IMR-90 (cell line): ENCODE measurements at regions not wholly inside any gene's neighbourhood (a gene's known extent, or its start where the extent isn't known, plus 50 kb on each side); places are given as distances from the start of the nearest gene placed in this dataset.

Experiments used
- ATAC-seq: fragments of 200-7000 bp; cut with Tn5 transposase; 2 replicates; pipeline ENCODE4 v1.9.1; 2020; ENCODE audit warnings: low read depth, mild to moderate bottlenecking, moderate library complexity
- BruUV-seq: library from RNA; stranded (reverse); fragments of 400-500 nt; replicated peaks from 2 replicates; lab custom pipeline; 2021; lab: Mats Ljungman, UMichigan
- CTCF ChIA-PET: fragments of 300-600 bp; formaldehyde crosslinking; extraction: SDS; loops from one replicate; lab custom pipeline; 2021; ENCODE audit warnings: antibody characterized with exemption; lab: Yijun Ruan, JAX
- POLR2A ChIA-PET: fragments of 300-600 bp; sonication (Branson Sonifier 250); formaldehyde crosslinking; loops from one replicate; lab custom pipeline; 2022; ENCODE audit warnings: antibody characterized with exemption; ENCODE audit not compliant: unreplicated experiment; lab: Charles Lee
- DNase-seq: peaks from one replicate; pipeline ENCODE4 v3.0.0; 2013
- H2AFZ ChIP-seq: replicated peaks from 2 replicates; pipeline ENCODE3; 2013; ENCODE audit warnings: low read length, mild to moderate bottlenecking; ENCODE audit not compliant: poor library complexity
- H2AK5ac ChIP-seq: 2 replicates; pipeline ENCODE4 v1.6.1; 2013; ENCODE audit warnings: low read depth, low read length, inconsistent platforms
- H2AK9ac ChIP-seq: replicated peaks from 2 replicates; pipeline ENCODE3; 2013; ENCODE audit warnings: mild to moderate bottlenecking, low read depth, low read length, moderate library complexity; ENCODE audit not compliant: poor library complexity
- H2BK120ac ChIP-seq: 2 replicates; pipeline ENCODE4 v1.6.1; 2013; ENCODE audit warnings: low read depth, low read length, inconsistent platforms
- H2BK15ac ChIP-seq: 3 replicates; pipeline ENCODE4 v1.6.1; 2013; ENCODE audit warnings: low read depth, low read length, inconsistent platforms
- H2BK20ac ChIP-seq: 2 replicates; pipeline ENCODE4 v1.6.1; 2013; ENCODE audit warnings: low read depth, mild to moderate bottlenecking, inconsistent platforms, low read length, moderate library complexity
- H2BK5ac ChIP-seq: 2 replicates; pipeline ENCODE4 v1.6.1; 2013; ENCODE audit warnings: mild to moderate bottlenecking, low read depth, low read length, inconsistent platforms; ENCODE audit not compliant: poor library complexity, severe bottlenecking
- H3K14ac ChIP-seq: replicated peaks from 2 replicates; pipeline ENCODE4 v1.6.1; 2013; ENCODE audit warnings: low read depth, low read length, inconsistent platforms
- H3K18ac ChIP-seq: 2 replicates; pipeline ENCODE4 v1.6.1; 2013; ENCODE audit warnings: low read depth, low read length, control low read depth
- H3K23ac ChIP-seq: 2 replicates; pipeline ENCODE4 v1.6.1; 2013; ENCODE audit warnings: low read depth, low read length, inconsistent platforms
- H3K27ac ChIP-seq: 2 replicates; pipeline ENCODE4 v1.5.1; 2013; ENCODE audit warnings: mild to moderate bottlenecking, control low read depth, low read length; ENCODE audit not compliant: insufficient read depth
- H3K27me3 ChIP-seq: 2 replicates; pipeline ENCODE4 v1.6.1; 2013; ENCODE audit warnings: low read length; ENCODE audit not compliant: control insufficient read depth, insufficient read depth
- H3K36me3 ChIP-seq: 2 replicates; pipeline ENCODE4 v1.6.1; 2013; ENCODE audit warnings: low read length, mixed read lengths; ENCODE audit not compliant: control insufficient read depth, insufficient read depth
- H3K4ac ChIP-seq: 2 replicates; pipeline ENCODE4 v1.6.1; 2013; ENCODE audit warnings: low read depth, low read length, inconsistent platforms
- H3K4me1 ChIP-seq: 2 replicates; pipeline ENCODE4 v1.6.1; 2013; ENCODE audit warnings: low read length, mixed read lengths; ENCODE audit not compliant: control insufficient read depth, insufficient read depth
- H3K4me2 ChIP-seq: 2 replicates; pipeline ENCODE4 v1.6.1; 2013; ENCODE audit warnings: low read depth, mild to moderate bottlenecking, control low read depth, low read length, moderate library complexity
- H3K4me3 ChIP-seq: 2 replicates; pipeline ENCODE4 v1.5.1; 2013; ENCODE audit warnings: low read depth, mild to moderate bottlenecking, control low read depth, low read length, moderate library complexity; ENCODE audit not compliant: insufficient read depth
- H3K56ac ChIP-seq: 2 replicates; pipeline ENCODE4 v1.6.1; 2013; ENCODE audit warnings: low read length, inconsistent platforms; ENCODE audit not compliant: insufficient read depth; ENCODE audit errors: extremely low read depth
- H3K79me1 ChIP-seq, 2 experiments: 2 replicates each; pipeline ENCODE4 v1.6.1; 2013; ENCODE audit warnings: low read length in 2 of 2, inconsistent platforms in 1 of 2, low read depth in 1 of 2
- H3K9ac ChIP-seq: 2 replicates; pipeline ENCODE4 v1.6.1; 2013; ENCODE audit warnings: low read depth, low read length, control low read depth
- H3K9me1 ChIP-seq: 2 replicates; pipeline ENCODE4 v1.6.1; 2013; ENCODE audit warnings: low read length, inconsistent platforms; ENCODE audit not compliant: insufficient read depth
- H3K9me3 ChIP-seq: 2 replicates; pipeline ENCODE4 v1.6.1; 2013; ENCODE audit warnings: low read length; ENCODE audit not compliant: control insufficient read depth, insufficient read depth
- H4K20me1 ChIP-seq: 2 replicates; pipeline ENCODE4 v1.6.1; 2013; ENCODE audit warnings: low read length, inconsistent platforms; ENCODE audit not compliant: insufficient read depth
- H4K5ac ChIP-seq: 2 replicates; pipeline ENCODE4 v1.6.1; 2013; ENCODE audit warnings: mild to moderate bottlenecking, low read depth, low read length, control low read depth
- H4K8ac ChIP-seq, 2 experiments: 2 replicates each; pipeline ENCODE4 v1.6.1; 2013; ENCODE audit warnings: low read depth in 2 of 2, low read length in 2 of 2, control low read depth in 1 of 2, inconsistent platforms in 1 of 2
- H4K91ac ChIP-seq: 2 replicates; pipeline ENCODE4 v1.6.1; 2013; ENCODE audit warnings: low read depth, low read length, inconsistent platforms; ENCODE audit not compliant: insufficient read depth
- BHLHE40 ChIP-seq: fragments of 150-350 bp; IDR thresholded peaks from 2 replicates; pipeline ENCODE4 v1.6.1; 2016; ENCODE audit warnings: mild to moderate bottlenecking, low read depth, low read length
- CEBPB ChIP-seq: IDR thresholded peaks from 2 replicates; pipeline ENCODE4 v1.6.1; 2012; ENCODE audit warnings: low read depth, low read length, improper control_type of control experiment
- CHD1 ChIP-seq: IDR thresholded peaks from 2 replicates; pipeline ENCODE4 v1.6.1; 2012; ENCODE audit warnings: low read depth, low read length, improper control_type of control experiment
- CTCF ChIP-seq: conservative IDR thresholded peaks from 2 replicates; pipeline ENCODE4 v1.5.1; 2012; ENCODE audit warnings: mild to moderate bottlenecking, low read depth, low read length, improper control_type of control experiment
- ELK1 ChIP-seq: fragments of 150-350 bp; IDR thresholded peaks from 2 replicates; pipeline ENCODE4 v1.6.1; 2016; ENCODE audit warnings: low read depth, mild to moderate bottlenecking, low read length, moderate library complexity, borderline replicate concordance
- FOS ChIP-seq: fragments of 150-350 bp; IDR thresholded peaks from 2 replicates; pipeline ENCODE4 v1.6.1; 2016; ENCODE audit warnings: low read depth, low read length
- MAFK ChIP-seq: IDR thresholded peaks from 2 replicates; pipeline ENCODE4 v1.6.1; 2012; ENCODE audit warnings: low read depth, low read length, improper control_type of control experiment
- MAZ ChIP-seq: IDR thresholded peaks from 2 replicates; pipeline ENCODE4 v1.6.1; 2012; ENCODE audit warnings: low read depth, mild to moderate bottlenecking, low read length, improper control_type of control experiment, moderate library complexity, borderline replicate concordance
- RAD21 ChIP-seq: IDR thresholded peaks from 2 replicates; pipeline ENCODE4 v1.6.1; 2012; ENCODE audit warnings: low read length, improper control_type of control experiment
- RCOR1 ChIP-seq: IDR thresholded peaks from 2 replicates; pipeline ENCODE4 v1.6.1; 2012; ENCODE audit warnings: mild to moderate bottlenecking, low read length, improper control_type of control experiment; ENCODE audit not compliant: insufficient replicate concordance
- RFX5 ChIP-seq: IDR thresholded peaks from 2 replicates; pipeline ENCODE4 v1.8.0; 2012; ENCODE audit warnings: low read depth, mild to moderate bottlenecking, low read length, moderate library complexity
- SMC3 ChIP-seq: fragments of 150-350 bp; IDR thresholded peaks from 2 replicates; pipeline ENCODE4 v1.6.1; 2016; ENCODE audit warnings: low read depth, mild to moderate bottlenecking, antibody characterized with exemption, low read length, moderate library complexity
- USF2 ChIP-seq: fragments of 150-350 bp; IDR thresholded peaks from 2 replicates; pipeline ENCODE4 v1.6.1; 2017; ENCODE audit warnings: mild to moderate bottlenecking, antibody characterized with exemption, low read length, low read depth
- WGBS, 2 experiments: methylation state at CpG; one replicate each; pipeline versions ENCODE4 v1.1.5 to v1.1.7; 2013; ENCODE audit warnings: missing lambda C conversion rate in 2 of 2; ENCODE audit not compliant: insufficient read length in 1 of 2; ENCODE audit errors: extremely low coverage in 2 of 2; 5-methylcytosine and 5-hydroxymethylcytosine counted together
- dilution Hi-C: fragments of 300-500 bp; cut with HindIII; formaldehyde crosslinking; loops from one replicate; pipeline ENCODE4 v1.14.3; 2018; ENCODE audit warnings: low sequenced_read_pairs; ENCODE audit not compliant: unreplicated experiment
- in situ Hi-C: fragments of 300-500 bp; cut with MboI; formaldehyde crosslinking; loops from 3 replicates; pipeline ENCODE4 v1.14.3; 2019; ENCODE audit warnings: low sequenced_read_pairs, inconsistent platforms, mixed read lengths
- intact Hi-C: fragments of 100-400 bp; cut with micrococcal nuclease; formaldehyde crosslinking; loops from 2 replicates; pipeline ENCODE4 v1.10.0; 2022

- Histone ChIP-seq H3K27ac (no peak overlapping the region), H3K4me1 (peaks cover 13% of the 10 kb centered on the region), H3K9me1 (no peaks in the 10 kb centered on the region; the same call in 1 of the 2 replicates), H2AFZ (no peak overlapping the region), H3K4me3 (no peak overlapping the region), H3K18ac (no peak overlapping the region), H2BK120ac (no peak overlapping the region), H3K14ac (no peak overlapping the region), H3K9ac (no peak overlapping the region), H2BK15ac (no peak overlapping the region), H4K20me1 (no peaks in the 10 kb centered on the region), H4K8ac (no peak overlapping the region), H2AK5ac (no peak overlapping the region), H3K23ac (no peak overlapping the region), H2BK20ac (no peak overlapping the region), H3K9me3 (peaks cover 4% of the 10 kb centered on the region), H3K4ac (no peak overlapping the region), H4K5ac (no peak overlapping the region), H2BK5ac (no peak overlapping the region), H2AK9ac (no peak overlapping the region), H3K27me3 (peaks cover 20% of the 10 kb centered on the region), H4K91ac (no peak overlapping the region), H3K56ac (no peak overlapping the region), H3K79me1 (no peaks in the 10 kb centered on the region), H3K36me3 (no peaks in the 10 kb centered on the region), H3K4me2 (no peak overlapping the region)
- BruUV-seq, result no TSS peak
- in situ Hi-C loops (no loop called here), intact Hi-C loops (no loop called here), dilution Hi-C loops (no loop called here)
- WGBS, 2 experiments, result 67% methylated on average over 1 of the region's 4 CpGs; no CpG with 5 or more reads in 1 of the 2 experiments
- no peak for TF ChIP-seq RCOR1
- TF ChIP-seq USF2, result no peak
- TF ChIP-seq CHD1, result no peak
- no peak for TF ChIP-seq CTCF
- no peak for TF ChIP-seq MAZ
- TF ChIP-seq SMC3, result no peak
- TF ChIP-seq ELK1, result no peak
- TF ChIP-seq FOS, result no peak
- TF ChIP-seq CEBPB, result no peak
- no peak for TF ChIP-seq RFX5
- TF ChIP-seq RAD21, result no peak
- no peak for TF ChIP-seq MAFK
- TF ChIP-seq BHLHE40, result no peak
- ATAC-seq (no peak), DNase-seq (no peak)
- CTCF ChIA-PET, result interaction anchor here (0.6 kb wide), 1 partner anchor 26 kb away, joined by 10 read pairs; no protein-coding TSS in a partner anchor
- POLR2A ChIA-PET, result no interaction called here
These were observed 91.9 kb upstream of the TP53I11 start for GRCh38 chr11:45042560-45042959.
